HepG2 (cell line): ENCODE measurements at regions not wholly inside any gene's neighbourhood (a gene's known extent, or its start where the extent isn't known, plus 50 kb on each side); places are given as distances from the start of the nearest gene placed in this dataset.

Experiments
- ARHGAP35 ChIP-seq: sonication (generic); formaldehyde crosslinking; IDR thresholded peaks from 2 replicates; pipeline ENCODE4 v1.9.0; 2022; ENCODE audit warnings: mild to moderate bottlenecking, inconsistent platforms, moderate library complexity, missing genetic modification reagents, borderline replicate concordance
- EZH2 ChIP-seq: conservative IDR thresholded peaks from 2 replicates; pipeline ENCODE4 v1.6.1; 2012; ENCODE audit warnings: mild to moderate bottlenecking, low read depth, low read length, moderate library complexity
- NFE2L1 ChIP-seq: sonication (generic); formaldehyde crosslinking; IDR thresholded peaks from 2 replicates; pipeline ENCODE4 v1.4.0; 2020; ENCODE audit warnings: missing genetic modification reagents, mild to moderate bottlenecking, borderline replicate concordance
- POLR2AphosphoS5 ChIP-seq: IDR thresholded peaks from 2 replicates; pipeline ENCODE4 v1.6.1; 2012; ENCODE audit warnings: low read depth, low read length
- RXRA ChIP-seq: sonication (generic); formaldehyde crosslinking; IDR thresholded peaks from 2 replicates; pipeline ENCODE4 v1.5.1; 2020; ENCODE audit warnings: missing genetic modification reagents
- SP1 ChIP-seq, 2 experiments: fragments of 450-650 bp in 1 of 2; sonication (generic) in 1 of 2; formaldehyde crosslinking in 1 of 2; IDR thresholded peaks; 2 replicates each; pipeline versions ENCODE4 v1.4.0 to v1.6.1; 2016 to 2020; ENCODE audit warnings: missing genetic modification reagents in 1 of 2
- ZBTB21 ChIP-seq: sonication (generic); formaldehyde crosslinking; IDR thresholded peaks from 2 replicates; pipeline ENCODE4 v1.4.0; 2020; ENCODE audit warnings: missing genetic modification reagents
- ZKSCAN1 ChIP-seq: fragments of 150-350 bp; IDR thresholded peaks from 2 replicates; pipeline ENCODE4 v1.6.1; 2014; ENCODE audit warnings: low read length
- ZSCAN29 ChIP-seq: sonication (generic); formaldehyde crosslinking; conservative IDR thresholded peaks from 2 replicates; pipeline ENCODE4 v1.4.0; 2020; ENCODE audit warnings: mild to moderate bottlenecking, missing genetic modification reagents
- TF ChIP-seq, protein P1 (sequence below): sonication (generic); formaldehyde crosslinking; IDR thresholded peaks from 2 replicates; pipeline ENCODE4 v1.5.0; 2020; ENCODE audit warnings: mild to moderate bottlenecking, missing genetic modification reagents, moderate library complexity
- TF ChIP-seq, protein P2 (sequence below): sonication (generic); formaldehyde crosslinking; conservative IDR thresholded peaks from 2 replicates; pipeline ENCODE4 v1.8.0; 2022; ENCODE audit warnings: low read depth, missing genetic modification reagents

DNA sequence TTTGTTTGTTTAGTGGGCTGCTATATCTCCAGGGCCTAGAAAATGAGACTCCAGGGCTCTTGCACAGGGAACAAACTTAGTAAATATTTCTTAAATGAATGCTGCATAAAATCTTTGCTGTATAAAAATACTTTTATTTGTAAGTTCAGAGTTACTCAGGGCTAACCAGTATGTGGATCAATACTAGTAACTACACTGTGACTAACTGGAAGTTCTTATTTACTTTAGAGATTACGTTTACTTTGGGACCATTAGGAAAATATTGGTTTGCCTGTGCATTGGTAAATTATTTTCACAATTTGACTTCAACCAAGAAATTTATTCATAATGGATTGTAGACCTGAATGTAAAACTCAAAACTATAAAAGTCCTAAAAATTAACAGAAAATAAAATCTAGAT lies 575.5 kb downstream of the RNF144A start:
- TF ChIP-seq NFE2L1: no peak
- TF ChIP-seq, protein P1, sequence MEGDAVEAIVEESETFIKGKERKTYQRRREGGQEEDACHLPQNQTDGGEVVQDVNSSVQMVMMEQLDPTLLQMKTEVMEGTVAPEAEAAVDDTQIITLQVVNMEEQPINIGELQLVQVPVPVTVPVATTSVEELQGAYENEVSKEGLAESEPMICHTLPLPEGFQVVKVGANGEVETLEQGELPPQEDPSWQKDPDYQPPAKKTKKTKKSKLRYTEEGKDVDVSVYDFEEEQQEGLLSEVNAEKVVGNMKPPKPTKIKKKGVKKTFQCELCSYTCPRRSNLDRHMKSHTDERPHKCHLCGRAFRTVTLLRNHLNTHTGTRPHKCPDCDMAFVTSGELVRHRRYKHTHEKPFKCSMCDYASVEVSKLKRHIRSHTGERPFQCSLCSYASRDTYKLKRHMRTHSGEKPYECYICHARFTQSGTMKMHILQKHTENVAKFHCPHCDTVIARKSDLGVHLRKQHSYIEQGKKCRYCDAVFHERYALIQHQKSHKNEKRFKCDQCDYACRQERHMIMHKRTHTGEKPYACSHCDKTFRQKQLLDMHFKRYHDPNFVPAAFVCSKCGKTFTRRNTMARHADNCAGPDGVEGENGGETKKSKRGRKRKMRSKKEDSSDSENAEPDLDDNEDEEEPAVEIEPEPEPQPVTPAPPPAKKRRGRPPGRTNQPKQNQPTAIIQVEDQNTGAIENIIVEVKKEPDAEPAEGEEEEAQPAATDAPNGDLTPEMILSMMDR (CRISPR knock-in tag): no peak
- no peak for TF ChIP-seq ZBTB21
- no peak for TF ChIP-seq POLR2AphosphoS5
- no peak for TF ChIP-seq SP1 (IDR thresholded peaks at IDR 0.05)
- TF ChIP-seq SP1 (CRISPR knock-in tag; IDR thresholded peaks at IDR 0.05): no peak
- TF ChIP-seq ZSCAN29 (CRISPR knock-in tag): no peak
- no peak for TF ChIP-seq RXRA (CRISPR knock-in tag)
- TF ChIP-seq ZKSCAN1: no peak
- no peak for TF ChIP-seq ARHGAP35
- TF ChIP-seq, protein P2, sequence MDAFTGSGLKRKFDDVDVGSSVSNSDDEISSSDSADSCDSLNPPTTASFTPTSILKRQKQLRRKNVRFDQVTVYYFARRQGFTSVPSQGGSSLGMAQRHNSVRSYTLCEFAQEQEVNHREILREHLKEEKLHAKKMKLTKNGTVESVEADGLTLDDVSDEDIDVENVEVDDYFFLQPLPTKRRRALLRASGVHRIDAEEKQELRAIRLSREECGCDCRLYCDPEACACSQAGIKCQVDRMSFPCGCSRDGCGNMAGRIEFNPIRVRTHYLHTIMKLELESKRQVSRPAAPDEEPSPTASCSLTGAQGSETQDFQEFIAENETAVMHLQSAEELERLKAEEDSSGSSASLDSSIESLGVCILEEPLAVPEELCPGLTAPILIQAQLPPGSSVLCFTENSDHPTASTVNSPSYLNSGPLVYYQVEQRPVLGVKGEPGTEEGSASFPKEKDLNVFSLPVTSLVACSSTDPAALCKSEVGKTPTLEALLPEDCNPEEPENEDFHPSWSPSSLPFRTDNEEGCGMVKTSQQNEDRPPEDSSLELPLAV: no peak
- TF ChIP-seq EZH2: no peak
